Right lobe of liver (tissue), 4 donors: ENCODE measurements at regions not wholly inside any gene's neighbourhood (a gene's known extent, or its start where the extent isn't known, plus 50 kb on each side); places are given as distances from the start of the nearest gene placed in this dataset.

Experiments used
- CTCF ChIP-seq, 4 donors: fragments of 200-600 bp in 3 of 4; fragments of 450-650 bp in 1 of 4; IDR thresholded peaks; one replicate each; pipeline versions ENCODE4 v1.5.1 to v1.8.0; 2016 to 2022; ENCODE audit warnings: antibody characterized with exemption in 4 of 4, mild to moderate bottlenecking in 2 of 4
- POLR2A ChIP-seq: fragments of 450-650 bp; IDR thresholded peaks from one replicate; pipeline ENCODE4 v1.6.1; 2017; ENCODE audit warnings: antibody characterized with exemption, mild to moderate bottlenecking
- donor health status: DM: no; HTN: no; CAD: no.
- donor health status: DM: no; HTN: no; CAD: no.
- donor health status: DM: no; HTN: yes; CAD: no.

GRCh38 chr7:149620961-149621360 is 123.4 kb upstream of the ZNF746 start:
- no peak for TF ChIP-seq CTCF (IDR thresholded peaks at IDR 0.05)
- no peak for TF ChIP-seq POLR2A
